Ishikawa (cell line): ENCODE measurements at regions not wholly inside any gene's neighbourhood (a gene's known extent, or its start where the extent isn't known, plus 50 kb on each side); places are given as distances from the start of the nearest gene placed in this dataset.

Experiments
- CEBPB ChIP-seq: IDR thresholded peaks from 2 replicates; pipeline ENCODE4 v1.6.1; 2012
- CREB1 ChIP-seq: IDR thresholded peaks from 2 replicates; pipeline ENCODE4 v1.6.1; 2012; ENCODE audit warnings: low read depth
- EGR1 ChIP-seq: IDR thresholded peaks from 2 replicates; pipeline ENCODE4 v1.6.1; 2012
- EP300 ChIP-seq: IDR thresholded peaks from 2 replicates; pipeline ENCODE4 v1.6.1; 2012; ENCODE audit warnings: borderline replicate concordance
- NFIC ChIP-seq: IDR thresholded peaks from 2 replicates; pipeline ENCODE4 v1.6.1; 2012
- RAD21 ChIP-seq: IDR thresholded peaks from 2 replicates; pipeline ENCODE4 v1.6.1; 2012; ENCODE audit warnings: low read depth
- TAF1 ChIP-seq: IDR thresholded peaks from 2 replicates; pipeline ENCODE4 v1.6.1; 2012; ENCODE audit warnings: low read depth, mild to moderate bottlenecking
- TEAD4 ChIP-seq: IDR thresholded peaks from 2 replicates; pipeline ENCODE4 v1.6.1; 2012
- YY1 ChIP-seq: IDR thresholded peaks from 2 replicates; pipeline ENCODE4 v1.6.1; 2012; ENCODE audit warnings: low read depth
- ZBTB7A ChIP-seq: IDR thresholded peaks from 2 replicates; pipeline ENCODE4 v1.6.1; 2012; ENCODE audit warnings: low read depth
- TF ChIP-seq, protein P1 (sequence below): IDR thresholded peaks from 2 replicates; pipeline ENCODE4 v1.6.1; 2012
- TF ChIP-seq, protein P2 (sequence below): IDR thresholded peaks from 2 replicates; pipeline ENCODE4 v1.6.1; 2012; ENCODE audit warnings: low read depth, mild to moderate bottlenecking
- TF ChIP-seq, protein P3 (sequence below): IDR thresholded peaks from 2 replicates; pipeline ENCODE4 v1.6.1; 2012

- TF ChIP-seq, protein P1, sequence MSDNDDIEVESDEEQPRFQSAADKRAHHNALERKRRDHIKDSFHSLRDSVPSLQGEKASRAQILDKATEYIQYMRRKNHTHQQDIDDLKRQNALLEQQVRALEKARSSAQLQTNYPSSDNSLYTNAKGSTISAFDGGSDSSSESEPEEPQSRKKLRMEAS, result no peak
- TF ChIP-seq NFIC (no peak), EP300 (no peak), TAF1 (no peak), RAD21 (peak; percentile 53), CREB1 (no peak), EGR1 (no peak), TEAD4 (no peak), CEBPB (no peak), YY1 (no peak), ZBTB7A (no peak)
- TF ChIP-seq, protein P2, sequence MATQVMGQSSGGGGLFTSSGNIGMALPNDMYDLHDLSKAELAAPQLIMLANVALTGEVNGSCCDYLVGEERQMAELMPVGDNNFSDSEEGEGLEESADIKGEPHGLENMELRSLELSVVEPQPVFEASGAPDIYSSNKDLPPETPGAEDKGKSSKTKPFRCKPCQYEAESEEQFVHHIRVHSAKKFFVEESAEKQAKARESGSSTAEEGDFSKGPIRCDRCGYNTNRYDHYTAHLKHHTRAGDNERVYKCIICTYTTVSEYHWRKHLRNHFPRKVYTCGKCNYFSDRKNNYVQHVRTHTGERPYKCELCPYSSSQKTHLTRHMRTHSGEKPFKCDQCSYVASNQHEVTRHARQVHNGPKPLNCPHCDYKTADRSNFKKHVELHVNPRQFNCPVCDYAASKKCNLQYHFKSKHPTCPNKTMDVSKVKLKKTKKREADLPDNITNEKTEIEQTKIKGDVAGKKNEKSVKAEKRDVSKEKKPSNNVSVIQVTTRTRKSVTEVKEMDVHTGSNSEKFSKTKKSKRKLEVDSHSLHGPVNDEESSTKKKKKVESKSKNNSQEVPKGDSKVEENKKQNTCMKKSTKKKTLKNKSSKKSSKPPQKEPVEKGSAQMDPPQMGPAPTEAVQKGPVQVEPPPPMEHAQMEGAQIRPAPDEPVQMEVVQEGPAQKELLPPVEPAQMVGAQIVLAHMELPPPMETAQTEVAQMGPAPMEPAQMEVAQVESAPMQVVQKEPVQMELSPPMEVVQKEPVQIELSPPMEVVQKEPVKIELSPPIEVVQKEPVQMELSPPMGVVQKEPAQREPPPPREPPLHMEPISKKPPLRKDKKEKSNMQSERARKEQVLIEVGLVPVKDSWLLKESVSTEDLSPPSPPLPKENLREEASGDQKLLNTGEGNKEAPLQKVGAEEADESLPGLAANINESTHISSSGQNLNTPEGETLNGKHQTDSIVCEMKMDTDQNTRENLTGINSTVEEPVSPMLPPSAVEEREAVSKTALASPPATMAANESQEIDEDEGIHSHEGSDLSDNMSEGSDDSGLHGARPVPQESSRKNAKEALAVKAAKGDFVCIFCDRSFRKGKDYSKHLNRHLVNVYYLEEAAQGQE, result no peak
- TF ChIP-seq, protein P3, sequence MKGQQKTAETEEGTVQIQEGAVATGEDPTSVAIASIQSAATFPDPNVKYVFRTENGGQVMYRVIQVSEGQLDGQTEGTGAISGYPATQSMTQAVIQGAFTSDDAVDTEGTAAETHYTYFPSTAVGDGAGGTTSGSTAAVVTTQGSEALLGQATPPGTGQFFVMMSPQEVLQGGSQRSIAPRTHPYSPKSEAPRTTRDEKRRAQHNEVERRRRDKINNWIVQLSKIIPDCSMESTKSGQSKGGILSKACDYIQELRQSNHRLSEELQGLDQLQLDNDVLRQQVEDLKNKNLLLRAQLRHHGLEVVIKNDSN, result no peak
These were observed 76.9 kb upstream of the PPARGC1A start for GRCh38 chr4:23966725-23967124.
